IPS DF 6.9 (cell line): ENCODE measurements at regions not wholly inside any gene's neighbourhood (a gene's known extent, or its start where the extent isn't known, plus 50 kb on each side); places are given as distances from the start of the nearest gene placed in this dataset.

ENCODE experiments used
- DNase-seq: peaks from one replicate; pipeline ENCODE4 v3.0.0-alpha.2; 2013; ENCODE audit warnings: low read depth, low spot score
- H3K27ac ChIP-seq: one replicate; pipeline ENCODE4 v1.5.1; 2013; ENCODE audit warnings: low read length, control low read depth
- H3K27me3 ChIP-seq: 2 replicates; pipeline ENCODE4 v1.6.1; 2013; ENCODE audit warnings: mild to moderate bottlenecking, low read length; ENCODE audit not compliant: control insufficient read depth, insufficient read depth
- H3K36me3 ChIP-seq: 2 replicates; pipeline ENCODE4 v1.6.1; 2013; ENCODE audit warnings: low read length; ENCODE audit not compliant: control insufficient read depth, insufficient read depth
- H3K4me1 ChIP-seq: 2 replicates; pipeline ENCODE4 v1.6.1; 2013; ENCODE audit warnings: low read length; ENCODE audit not compliant: control insufficient read depth, insufficient read depth
- H3K4me3 ChIP-seq: 2 replicates; pipeline ENCODE4 v1.5.1; 2013; ENCODE audit warnings: mild to moderate bottlenecking, low read length
- H3K9me3 ChIP-seq: 2 replicates; pipeline ENCODE4 v1.6.1; 2013; ENCODE audit warnings: low read length, inconsistent platforms; ENCODE audit not compliant: control insufficient read depth, insufficient read depth
- WGBS: extraction: QIAGEN DNeasy Blood & Tissue Kit; methylation state at CpG from one replicate; pipeline ENCODE4 v1.1.7; 2013; ENCODE audit warnings: mixed read lengths, missing lambda C conversion rate; ENCODE audit not compliant: insufficient read length, insufficient coverage; 5-methylcytosine and 5-hydroxymethylcytosine counted together

DNA sequence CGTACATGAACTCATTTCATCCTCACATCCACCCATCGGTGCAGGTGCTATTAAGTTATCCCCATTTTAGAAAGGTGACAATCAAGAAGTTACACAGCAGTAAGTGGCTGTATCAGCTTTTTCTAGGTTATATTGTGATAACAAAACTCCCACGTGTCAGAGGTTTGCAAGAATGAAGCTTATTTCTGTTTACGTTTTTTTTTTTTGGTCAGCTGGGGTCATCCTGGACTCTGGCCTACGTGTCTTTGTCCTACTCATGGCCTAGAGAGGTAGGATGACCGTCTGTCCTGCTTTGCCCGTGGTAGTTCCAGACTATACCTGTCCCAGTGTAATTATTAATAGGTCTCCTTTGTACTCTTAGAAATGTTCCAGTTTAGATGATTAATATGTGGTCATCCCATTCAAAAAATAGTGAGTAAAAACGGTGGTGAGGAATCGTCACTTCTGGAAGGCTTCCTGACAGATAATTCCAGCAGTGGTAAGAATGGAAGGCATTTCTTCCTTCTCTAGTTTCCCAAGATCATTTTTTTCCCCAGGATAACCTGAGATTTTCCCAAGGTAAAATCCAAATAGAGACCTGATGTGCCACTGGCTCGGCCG lies 64.2 kb upstream of the KIF26B start:
- no peaks in the 10 kb centered on the region for H3K9me3 ChIP-seq
- no peak overlapping the region for H3K27ac ChIP-seq
- peaks cover 4% of the 10 kb centered on the region; the same call in 1 of the 2 replicates for H3K36me3 ChIP-seq
- H3K4me1 ChIP-seq, result peaks cover 1% of the 10 kb centered on the region; the same call in 1 of the 2 replicates
- H3K4me3 ChIP-seq, result no peak overlapping the region
- H3K27me3 ChIP-seq, result no peaks in the 10 kb centered on the region
- no peak for DNase-seq
- WGBS, result no CpG with 5 or more reads among the region's 11 CpGs

GRCh38 chr1:245087723-245088122 lies 67.1 kb upstream of the KIF26B start:
- Histone ChIP-seq H3K27me3 (no peaks in the 10 kb centered on the region), H3K27ac (no peak overlapping the region), H3K9me3 (no peaks in the 10 kb centered on the region), H3K4me1 (no peaks in the 10 kb centered on the region), H3K36me3 (peaks cover 4% of the 10 kb centered on the region; the same call in 1 of the 2 replicates), H3K4me3 (no peak overlapping the region)
- WGBS, result no CpG with 5 or more reads among the region's 4 CpGs
- no peak for DNase-seq

GRCh38 chr1:245086389-245086969 lies 68.3 kb upstream of the KIF26B start:
- no peak overlapping the region for H3K27ac ChIP-seq
- H3K9me3 ChIP-seq, result no peaks in the 10 kb centered on the region
- H3K36me3 ChIP-seq, result peaks cover 4% of the 10 kb centered on the region; the same call in 1 of the 2 replicates
- no peaks in the 10 kb centered on the region for H3K4me1 ChIP-seq
- H3K4me3 ChIP-seq, result no peak overlapping the region
- DNase-seq, result no peak
- no CpG with 5 or more reads among the region's 4 CpGs for WGBS
- no peaks in the 10 kb centered on the region for H3K27me3 ChIP-seq

DNA sequence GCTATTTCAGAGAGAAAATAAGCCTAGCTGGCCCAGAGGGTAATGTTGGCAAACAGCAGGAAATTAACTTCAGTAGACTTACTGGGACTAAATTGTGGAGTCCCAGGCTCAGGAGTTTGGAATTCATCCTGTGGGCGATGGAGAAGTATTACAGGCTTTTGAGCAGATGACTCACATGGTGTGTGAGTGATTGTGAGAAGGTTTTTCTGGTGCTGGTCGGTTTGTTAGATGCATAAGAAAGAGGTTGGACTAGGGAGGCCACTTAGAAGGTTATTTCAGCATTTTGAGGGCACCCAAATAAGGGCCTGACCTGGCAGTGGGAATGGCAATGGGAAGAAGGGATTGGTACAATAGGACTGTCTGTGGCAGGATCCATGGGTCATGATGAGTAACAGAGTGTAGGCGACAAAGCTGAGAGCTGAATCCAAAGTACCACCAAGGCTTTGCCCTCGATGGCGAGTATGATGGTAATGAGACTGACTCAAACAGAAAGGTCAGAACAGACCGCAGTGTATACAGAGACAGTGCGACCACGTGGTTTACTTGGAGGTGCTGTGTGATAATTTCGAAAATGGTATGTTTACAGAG lies 69.2 kb upstream of the KIF26B start:
- WGBS, result no CpG with 5 or more reads among the region's 9 CpGs
- Histone ChIP-seq H3K27ac (no peak overlapping the region), H3K27me3 (no peaks in the 10 kb centered on the region), H3K36me3 (no peaks in the 10 kb centered on the region), H3K9me3 (peaks cover 1% of the 10 kb centered on the region; the same call in 1 of the 2 replicates), H3K4me1 (no peaks in the 10 kb centered on the region), H3K4me3 (no peak overlapping the region)
- DNase-seq, result no peak

- DNase-seq, result no peak
- no peaks in the 10 kb centered on the region for H3K27me3 ChIP-seq
- WGBS, result no CpG with 5 or more reads among the region's 7 CpGs
- no peak overlapping the region for H3K4me3 ChIP-seq
- peaks cover 1% of the 10 kb centered on the region; the same call in 1 of the 2 replicates for H3K9me3 ChIP-seq
- no peaks in the 10 kb centered on the region for H3K36me3 ChIP-seq
- H3K4me1 ChIP-seq, result no peaks in the 10 kb centered on the region
- no peak overlapping the region for H3K27ac ChIP-seq
Measured at GRCh38 chr1:245084551-245084950, 70.2 kb upstream of the KIF26B start.

- no peak for DNase-seq
- no peak overlapping the region for H3K4me3 ChIP-seq
- WGBS, result no CpG with 5 or more reads among the region's 9 CpGs
- no peaks in the 10 kb centered on the region for H3K27me3 ChIP-seq
- no peak overlapping the region for H3K27ac ChIP-seq
- no peaks in the 10 kb centered on the region for H3K4me1 ChIP-seq
- no peaks in the 10 kb centered on the region for H3K36me3 ChIP-seq
- H3K9me3 ChIP-seq, result peaks cover 1% of the 10 kb centered on the region; the same call in 1 of the 2 replicates
Measured at GRCh38 chr1:245079021-245079609, 75.7 kb upstream of the KIF26B start.

DNA sequence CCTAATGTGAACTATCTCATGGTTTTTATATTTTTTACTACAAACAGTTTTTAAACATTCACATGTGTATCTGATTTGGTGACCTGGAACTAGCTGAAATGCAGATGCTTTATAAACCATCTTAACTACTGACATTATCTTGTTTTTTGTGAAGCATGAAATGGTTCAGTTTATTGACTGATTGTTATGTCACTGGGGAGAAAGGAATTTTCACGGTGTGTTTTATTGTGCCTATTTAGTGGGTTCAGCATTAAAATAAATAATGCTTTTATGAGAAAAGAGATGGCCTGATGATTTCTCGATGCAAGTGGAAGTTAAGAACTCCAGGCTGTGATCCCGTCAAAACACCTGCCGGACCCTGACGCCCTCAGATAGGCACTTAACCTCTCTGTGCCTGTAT lies 79.9 kb upstream of the KIF26B start:
- no peak for DNase-seq
- Histone ChIP-seq H3K27ac (no peak overlapping the region), H3K27me3 (no peaks in the 10 kb centered on the region), H3K4me1 (no peaks in the 10 kb centered on the region), H3K36me3 (no peaks in the 10 kb centered on the region), H3K4me3 (no peak overlapping the region), H3K9me3 (no peaks in the 10 kb centered on the region)
- WGBS, result no CpG with 5 or more reads among the region's 5 CpGs

DNA sequence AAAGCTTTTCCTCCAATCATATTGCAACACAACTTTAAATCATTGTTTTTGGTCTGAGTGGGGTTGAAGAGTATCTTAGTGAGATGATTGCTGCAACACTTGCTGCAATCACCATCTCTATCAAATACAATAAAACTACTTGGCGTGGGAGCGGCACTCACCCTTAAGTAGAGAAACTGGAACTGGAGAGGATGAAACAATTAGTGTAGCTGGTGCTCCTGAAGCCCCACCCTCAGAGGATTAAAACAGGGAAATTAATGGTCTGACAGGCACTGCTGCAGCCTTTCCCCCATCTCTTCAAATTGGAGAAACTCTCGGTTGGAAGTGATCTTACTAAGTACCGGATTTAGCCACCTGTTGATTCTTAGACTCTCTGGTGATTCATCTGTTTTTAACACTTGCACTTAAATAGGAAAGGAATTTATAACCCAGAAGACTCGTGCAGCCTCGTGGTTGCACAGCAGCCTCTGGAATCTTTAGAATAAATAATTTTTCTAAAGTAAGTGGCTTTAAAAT lies 80.5 kb upstream of the KIF26B start:
- no peaks in the 10 kb centered on the region for H3K9me3 ChIP-seq
- no peaks in the 10 kb centered on the region for H3K4me1 ChIP-seq
- DNase-seq, result no peak
- H3K36me3 ChIP-seq, result no peaks in the 10 kb centered on the region
- H3K27ac ChIP-seq, result no peak overlapping the region
- H3K4me3 ChIP-seq, result no peak overlapping the region
- no CpG with 5 or more reads among the region's 6 CpGs for WGBS
- no peaks in the 10 kb centered on the region for H3K27me3 ChIP-seq

DNA sequence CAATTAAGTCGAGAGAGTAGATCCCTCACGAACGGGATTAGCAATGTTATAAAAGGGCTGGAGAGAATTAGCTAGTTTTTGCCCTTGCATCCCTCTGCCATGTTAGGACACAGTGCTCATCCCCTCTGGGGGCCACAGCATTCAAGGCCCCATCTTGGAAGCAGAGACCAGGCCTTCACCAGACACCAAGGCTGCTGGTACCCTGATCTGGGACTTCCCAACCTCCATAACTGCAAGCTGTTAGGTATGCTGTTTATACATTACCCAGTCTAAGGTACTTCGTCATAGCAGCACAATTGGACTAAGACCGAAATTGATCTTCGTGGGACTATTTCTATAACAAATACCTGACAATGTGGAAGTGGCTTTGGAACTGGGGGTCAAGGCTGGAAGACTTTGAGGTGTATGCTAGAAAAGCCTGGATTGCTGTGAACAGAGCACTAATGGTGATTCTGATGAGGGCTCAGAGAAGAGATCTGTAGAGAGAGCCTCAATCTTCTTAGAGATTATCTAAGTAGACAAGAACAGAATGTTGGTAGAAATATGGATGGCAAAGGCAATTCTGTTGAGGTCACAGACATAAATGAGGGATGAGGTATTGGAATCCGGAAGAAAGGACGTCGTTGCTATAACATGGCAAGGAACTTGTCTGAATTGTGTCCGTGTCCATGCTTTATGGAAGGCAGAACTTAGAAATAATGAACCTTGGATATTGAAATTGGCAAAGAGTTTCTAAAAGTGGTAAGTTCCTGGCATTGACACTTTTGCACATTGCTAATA lies 83.8 kb upstream of the KIF26B start:
- Histone ChIP-seq H3K4me1 (no peaks in the 10 kb centered on the region), H3K27me3 (no peaks in the 10 kb centered on the region), H3K9me3 (no peaks in the 10 kb centered on the region), H3K27ac (no peak overlapping the region), H3K4me3 (no peak overlapping the region), H3K36me3 (no peaks in the 10 kb centered on the region)
- no peak for DNase-seq
- WGBS, result no CpG with 5 or more reads among the region's 10 CpGs

DNA sequence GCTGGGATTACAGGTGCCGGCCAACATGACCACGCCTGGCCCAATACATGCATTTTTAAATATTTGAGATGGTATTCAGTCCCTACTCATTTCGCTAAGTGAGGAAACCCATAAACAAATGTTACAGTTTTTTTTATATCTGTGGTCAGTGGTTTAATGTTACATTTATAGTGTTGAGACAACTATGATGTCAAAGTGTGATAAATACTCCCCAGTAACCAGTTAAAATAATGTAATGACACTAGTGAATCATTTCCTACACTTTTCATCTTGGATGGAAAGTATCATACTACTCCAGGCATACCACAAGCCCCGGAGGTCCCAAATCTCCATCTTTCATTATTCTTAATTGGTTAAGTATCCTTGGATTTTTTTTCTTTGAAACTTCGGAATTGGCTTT lies 87.5 kb upstream of the KIF26B start:
- WGBS, result no CpG with 5 or more reads among the region's 5 CpGs
- Histone ChIP-seq H3K4me1 (no peaks in the 10 kb centered on the region), H3K36me3 (no peaks in the 10 kb centered on the region; the same call in 1 of the 2 replicates), H3K4me3 (no peak overlapping the region), H3K9me3 (no peaks in the 10 kb centered on the region), H3K27ac (no peak overlapping the region), H3K27me3 (no peaks in the 10 kb centered on the region)
- no peak for DNase-seq
